ENCODE measurements at regions not wholly inside any gene's neighbourhood (a gene's known extent, or its start where the extent isn't known, plus 50 kb on each side); places are given as distances from the start of the nearest gene placed in this dataset.

- DNase-seq = peak; percentile 35
Measured at GRCh38 chr17:77810536-77810935, 148.0 kb upstream of the TNRC6C start.

GRCh38 chr17:77811521-77811920 lies 147.0 kb upstream of the TNRC6C start:
- DNase-seq = peak; percentile 15

GRCh38 chr17:77814091-77814772 lies 144.3 kb upstream of the TNRC6C start:
- no peak for DNase-seq

DNA sequence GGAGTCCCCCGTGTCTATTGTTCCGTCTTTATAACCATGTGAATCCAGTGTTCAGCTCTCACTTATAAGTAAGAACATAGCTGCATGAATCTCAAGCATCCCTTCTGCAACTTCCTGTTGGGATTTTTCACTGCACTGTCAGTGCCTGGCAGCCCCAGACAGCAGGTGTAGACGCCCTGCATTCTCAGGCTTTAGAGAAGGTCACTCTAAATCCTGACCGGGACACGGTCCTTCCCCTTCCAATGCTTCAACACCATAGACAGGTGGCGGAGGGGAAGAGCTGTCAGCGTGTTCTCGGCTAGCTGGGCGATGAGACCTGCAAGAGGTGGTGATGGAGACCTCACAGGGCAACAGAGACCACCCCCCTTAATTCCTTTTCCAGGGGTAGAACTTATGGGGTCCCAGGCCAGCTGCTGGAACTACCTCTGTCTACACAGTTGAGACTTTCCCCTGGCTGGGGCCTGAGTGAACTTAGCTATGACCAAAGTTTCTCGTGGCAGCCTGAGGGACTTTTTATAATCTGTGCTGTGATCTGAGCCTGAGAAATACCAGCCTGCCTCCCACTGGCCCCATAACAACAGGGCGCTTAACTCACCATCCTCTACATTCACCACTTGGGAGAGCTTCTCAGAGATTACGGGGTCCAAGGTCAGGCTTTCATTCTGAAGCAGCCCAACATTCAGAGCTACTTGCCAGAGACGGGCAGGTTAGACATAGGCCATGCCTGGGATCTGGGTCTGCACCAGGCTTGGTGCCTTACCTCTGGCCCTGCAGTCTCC lies 143.2 kb upstream of the TNRC6C start:
- no peak for DNase-seq

GRCh38 chr17:77817953-77818352 lies 140.6 kb upstream of the TNRC6C start:
- no peak for DNase-seq

GRCh38 chr17:77819497-77819896 lies 139.0 kb upstream of the TNRC6C start:
- DNase-seq = peak; percentile 13

GRCh38 chr17:77821114-77821513 lies 137.4 kb upstream of the TNRC6C start:
- no peak for DNase-seq

GRCh38 chr17:77822302-77823030 lies 136.0 kb upstream of the TNRC6C start:
- no peak for DNase-seq

DNA sequence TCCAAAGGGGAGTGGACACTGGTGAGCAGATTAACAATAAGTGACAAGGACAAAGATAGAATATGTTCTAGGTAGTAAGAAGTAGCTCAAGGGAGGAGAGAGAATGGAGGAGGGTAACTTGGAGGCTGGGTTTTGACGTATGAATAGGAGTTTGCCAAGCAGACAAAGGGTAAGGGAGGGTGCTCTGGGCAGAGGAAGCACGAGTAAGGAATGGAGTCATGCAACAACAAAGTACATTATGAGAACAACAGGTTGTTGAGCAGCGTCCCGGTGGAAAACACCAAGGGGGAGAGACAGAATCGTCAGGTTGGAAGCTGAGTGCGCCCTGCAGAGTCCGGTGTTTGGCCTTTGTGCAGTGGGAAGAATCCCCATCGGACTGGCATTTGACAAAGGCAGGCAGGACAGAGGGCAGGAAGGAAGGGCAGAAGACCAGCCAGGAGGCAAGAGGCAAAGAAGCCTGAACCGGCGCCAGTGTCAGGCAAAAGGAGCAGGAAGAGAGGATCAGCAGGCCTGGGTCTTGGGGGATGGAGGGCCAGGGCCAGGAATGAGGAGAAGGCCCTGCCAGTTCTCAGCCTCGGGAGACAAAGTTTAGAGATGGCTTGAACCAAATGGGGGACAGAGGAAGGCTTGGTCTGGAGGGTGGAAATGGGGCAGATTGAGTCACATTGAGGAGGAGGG lies 134.3 kb upstream of the TNRC6C start:
- DNase-seq = no peak

- no peak for DNase-seq
Measured at GRCh38 chr17:77824780-77825280, 133.7 kb upstream of the TNRC6C start.

- DNase-seq = no peak
Measured at GRCh38 chr17:77825621-77826020, 132.9 kb upstream of the TNRC6C start.

GRCh38 chr17:77826132-77826873 lies 132.2 kb upstream of the TNRC6C start:
- DNase-seq = no peak

DNA sequence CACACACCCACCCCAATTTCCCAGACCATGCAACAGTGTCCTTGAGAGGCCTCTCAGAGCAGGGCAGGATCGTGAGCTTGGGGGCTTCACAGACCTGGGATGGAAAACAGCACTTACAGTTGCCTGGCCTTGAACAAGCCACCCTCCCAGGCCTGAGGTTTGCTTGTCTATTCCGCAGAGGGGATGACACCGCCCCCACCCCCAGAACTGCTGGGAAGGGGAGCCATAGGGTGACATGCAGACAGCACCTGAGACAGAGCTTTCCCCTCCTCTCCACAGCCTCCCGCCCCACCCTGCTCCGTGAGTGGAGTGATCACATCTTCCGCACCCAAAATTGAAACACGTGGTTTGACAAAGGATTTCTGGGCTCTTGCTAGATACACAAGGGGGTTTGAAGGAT lies 131.5 kb upstream of the TNRC6C start:
- DNase-seq = no peak

DNA sequence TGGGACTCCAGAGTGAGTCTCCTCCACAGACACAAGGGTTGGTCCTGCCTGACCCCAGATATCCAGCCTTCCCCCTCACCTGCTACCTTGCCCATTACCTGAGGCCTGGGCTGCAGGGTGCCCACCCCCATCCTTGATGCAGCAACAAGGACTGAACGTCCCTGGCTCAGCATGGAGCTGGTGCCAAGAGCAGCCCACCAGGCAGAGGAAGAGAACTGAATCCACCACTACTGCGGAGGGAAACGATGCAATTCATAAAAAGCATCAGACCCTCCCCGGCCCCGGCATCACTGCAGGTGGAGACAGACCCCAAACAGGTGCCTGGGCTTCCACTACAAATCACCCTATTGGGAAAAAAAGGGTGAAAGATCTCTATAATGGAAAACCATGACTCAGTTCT lies 131.0 kb upstream of the TNRC6C start:
- no peak for DNase-seq

- DNase-seq = no peak
Measured at GRCh38 chr17:77828749-77829539, 129.6 kb upstream of the TNRC6C start.

DNA sequence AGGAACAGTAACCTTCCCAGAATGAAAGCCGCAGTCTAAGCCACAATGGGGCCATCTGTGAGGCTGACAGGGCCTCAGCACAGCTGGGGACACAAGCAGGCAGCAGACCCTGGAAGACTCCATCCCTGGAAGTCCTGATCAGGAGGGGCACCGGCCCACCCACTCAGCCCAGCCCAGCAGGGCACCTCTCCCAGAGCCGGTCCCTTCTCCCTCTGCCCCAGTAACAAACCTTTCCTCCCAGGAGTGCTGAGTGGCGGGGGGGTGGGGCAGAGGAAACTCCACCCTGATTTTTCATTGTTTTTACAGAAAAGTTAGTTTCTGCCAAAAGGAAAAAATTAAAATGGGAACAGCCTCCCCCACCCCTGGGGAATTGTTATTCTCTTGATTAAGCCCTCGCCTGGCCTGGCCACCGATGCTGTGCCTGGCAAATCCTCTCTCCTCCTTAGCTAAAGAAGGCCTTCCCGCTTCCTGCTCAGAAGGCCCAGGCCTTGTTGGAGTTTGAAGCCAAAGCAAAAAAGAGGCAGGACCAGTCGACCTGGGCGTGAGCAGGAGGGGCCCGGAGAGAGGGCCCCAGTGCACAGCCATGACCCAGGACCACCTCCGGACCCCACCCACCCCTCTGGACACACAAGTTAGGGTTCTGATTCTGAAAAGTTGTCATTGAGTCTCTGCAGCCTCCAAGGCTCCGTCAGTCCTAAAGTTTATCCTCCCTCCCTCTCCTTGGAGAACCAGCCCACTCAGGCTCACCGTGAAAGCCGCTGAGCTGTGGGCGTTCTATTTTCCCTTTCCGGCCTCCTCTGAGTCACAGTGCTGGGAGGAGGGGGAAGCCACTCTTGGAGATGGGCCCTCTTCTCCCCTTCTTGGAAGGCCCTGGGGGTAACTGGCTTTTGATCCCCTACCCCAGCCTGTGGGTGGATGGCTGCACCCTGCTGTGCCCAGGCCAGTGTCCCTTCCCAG lies 128.4 kb upstream of the TNRC6C start:
- no peak for DNase-seq

DNA sequence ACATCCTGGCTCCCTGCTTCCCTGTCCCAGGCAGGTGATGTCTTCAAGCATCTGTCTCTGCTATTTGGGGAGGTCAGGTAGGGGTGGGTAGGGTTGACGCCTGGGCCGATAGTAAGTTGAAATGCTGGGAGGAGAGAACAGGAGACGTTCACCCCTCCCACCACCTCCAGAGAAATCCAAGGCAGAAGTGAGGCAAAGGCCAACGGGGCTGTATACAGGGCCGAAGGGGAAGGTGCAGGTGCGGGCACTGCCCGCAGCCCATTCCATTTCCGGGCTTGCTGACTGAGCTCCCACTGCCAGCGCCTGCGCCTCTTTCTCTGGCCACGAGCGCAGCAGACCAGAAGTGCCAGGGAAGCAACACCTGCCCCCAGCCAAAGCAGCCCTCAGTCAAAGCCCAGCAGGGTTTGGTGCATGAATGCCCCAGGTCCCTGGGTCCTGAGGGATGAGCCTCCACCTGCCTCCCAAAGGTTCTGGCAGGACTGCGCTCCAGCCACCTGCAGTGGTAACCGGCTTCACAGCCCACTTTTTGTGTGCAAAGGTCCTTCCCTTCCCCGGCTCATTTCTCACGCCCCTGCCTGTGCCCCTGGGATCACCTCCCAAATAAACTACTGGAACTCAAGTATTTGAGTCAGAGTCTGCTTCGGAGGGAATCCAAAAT lies 127.6 kb upstream of the TNRC6C start:
- no peak for DNase-seq

DNA sequence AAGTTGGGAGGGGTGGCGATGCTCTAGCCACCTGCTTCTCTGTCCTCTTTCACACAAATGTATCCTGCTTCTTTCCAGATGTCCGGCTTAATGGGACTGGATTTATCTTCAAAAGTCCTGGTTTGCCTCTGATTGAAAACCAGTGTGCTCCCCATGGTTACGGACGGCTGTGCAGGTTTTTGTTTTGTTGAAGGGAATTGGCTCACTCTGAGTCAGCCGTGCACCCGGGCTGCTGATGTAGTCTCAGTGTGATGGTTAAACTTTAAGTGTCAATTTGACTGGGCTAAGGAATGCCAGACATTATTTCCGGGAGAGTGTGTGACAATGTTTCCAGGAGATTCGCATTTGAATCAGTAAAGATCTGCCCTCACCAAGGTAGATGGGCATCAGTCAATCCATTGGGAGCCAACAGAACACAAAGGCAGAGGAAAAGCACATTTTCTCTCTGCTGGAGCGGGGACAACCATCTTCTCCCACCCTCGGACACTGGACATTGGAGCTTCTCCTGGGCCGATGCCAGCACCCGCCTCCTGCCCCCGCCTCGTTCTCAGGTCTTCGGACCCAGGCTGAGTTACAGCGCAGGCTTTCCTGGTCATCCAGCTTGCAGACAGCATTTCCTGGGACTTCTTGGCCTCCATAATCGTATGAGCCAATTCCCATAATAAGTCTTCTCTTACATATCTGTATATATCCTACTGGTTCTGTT lies 126.9 kb upstream of the TNRC6C start:
- DNase-seq = no peak

DNA sequence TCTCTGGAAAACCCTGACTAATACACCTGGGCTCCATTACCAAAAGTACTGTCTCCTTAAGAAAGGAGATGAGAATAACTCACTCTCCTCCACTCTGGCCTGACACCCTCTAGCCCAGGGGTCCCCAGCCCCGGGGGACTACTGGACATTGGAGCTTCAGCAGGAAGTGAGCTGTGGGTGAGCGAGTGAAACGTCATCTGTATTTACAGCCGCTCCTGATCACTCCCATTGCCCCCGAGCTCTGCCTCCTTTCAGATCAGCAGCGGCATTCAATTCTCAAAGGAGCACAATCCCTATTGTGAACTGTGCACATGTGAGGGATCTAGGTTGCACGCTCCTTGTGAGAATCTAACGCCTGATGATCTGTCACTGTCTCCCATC lies 126.3 kb upstream of the TNRC6C start:
- no peak for DNase-seq

All from NCI-H2029 (cell line).